Ovary (tissue), 7 donors: ENCODE measurements at regions not wholly inside any gene's neighbourhood (a gene's known extent, or its start where the extent isn't known, plus 50 kb on each side); places are given as distances from the start of the nearest gene placed in this dataset.

ENCODE experiments used
- DNase-seq, 5 donors: peaks; one replicate each; pipeline ENCODE4 v3.0.0-alpha.2; 2019 to 2020
- H3K27ac ChIP-seq, 2 donors: fragments of 200-600 bp; one replicate each; pipeline versions ENCODE4 v1.5.1 to v1.8.0; 2019 to 2022
- H3K27me3 ChIP-seq: fragments of 200-600 bp; one replicate; pipeline ENCODE4 v1.8.0; 2022
- H3K36me3 ChIP-seq: fragments of 200-600 bp; sonication (generic); one replicate; pipeline ENCODE4 v1.5.1; 2019
- H3K4me1 ChIP-seq: one replicate; pipeline ENCODE4 v1.8.1; 2013; ENCODE audit warnings: mild to moderate bottlenecking, moderate library complexity; ENCODE audit not compliant: insufficient read depth
- H3K4me3 ChIP-seq: fragments of 200-600 bp; sonication (generic); one replicate; pipeline ENCODE4 v1.5.1; 2017
- H3K9me3 ChIP-seq, 2 donors: fragments of 200-600 bp in 1 of 2; sonication (generic) in 1 of 2; one replicate each; pipeline versions ENCODE4 v1.5.1 to v1.8.1; 2013 to 2019; ENCODE audit warnings: mild to moderate bottlenecking in 1 of 2, moderate library complexity in 1 of 2
- EP300 ChIP-seq: sonication (generic); formaldehyde crosslinking; IDR thresholded peaks from one replicate; pipeline ENCODE4 v1.6.1; 2017; ENCODE audit warnings: antibody characterized with exemption
- POLR2A ChIP-seq: fragments of 450-650 bp; IDR thresholded peaks from one replicate; pipeline ENCODE4 v1.6.1; 2017; ENCODE audit warnings: antibody characterized with exemption, mild to moderate bottlenecking, moderate library complexity
- WGBS, 3 donors: extraction: QIAGEN DNeasy Blood & Tissue Kit in 1 of 3; methylation state at CpG; one replicate each; pipeline versions ENCODE4 v1.1.5 to v1.1.7; 2013 to 2017; 5-methylcytosine and 5-hydroxymethylcytosine counted together
- intact Hi-C, 4 donors: fragments of 100-400 bp; cut with DNase I; formaldehyde crosslinking; loops; one replicate each; pipeline versions ENCODE4 v1.11.0 to v1.15.1; 2022 to 2023
- TF ChIP-seq, protein P1 (sequence below), 3 donors: fragments of 450-650 bp in 2 of 3; fragments of 200-600 bp in 1 of 3; IDR thresholded peaks; one replicate each; pipeline versions ENCODE4 v1.5.1 to v1.8.0; 2016 to 2022; ENCODE audit warnings: antibody characterized with exemption in 3 of 3, mild to moderate bottlenecking in 1 of 3
- donor health status: DM: no; HTN: no; CAD: no; lungs with moderate emphysema.
- donor health status: DM: no; HTN: no; CAD: no.
- donor health status: Bipolar disorder and iron deficiency.
- donor health status: DM: no; HTN: no; CAD: no.
- donor health status: DM: yes; HTN: yes; CAD: no.

DNA sequence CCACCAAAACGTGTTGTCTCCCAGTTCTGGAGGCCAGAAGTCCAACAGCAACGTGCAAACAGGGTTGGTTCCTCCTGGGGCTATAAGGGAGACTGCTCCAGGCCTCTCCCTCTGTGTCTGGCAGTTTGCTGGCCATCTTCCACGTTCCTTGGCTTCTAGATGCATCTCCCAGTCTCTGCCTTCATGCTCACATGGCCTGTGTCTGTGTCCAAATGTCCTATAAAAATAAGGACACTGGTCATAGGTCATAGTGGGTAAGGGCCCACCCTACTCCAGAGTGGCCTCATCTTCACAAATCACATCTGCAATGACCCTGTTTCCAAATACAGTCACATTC lies 69.4 kb upstream of the TAF1B start:
- 19 to 41% (median 32%) methylated on average over 3 of the region's 3 CpGs for WGBS, 3 donors
- DNase-seq: no peak
- intact Hi-C loops: no loop called here

DNA sequence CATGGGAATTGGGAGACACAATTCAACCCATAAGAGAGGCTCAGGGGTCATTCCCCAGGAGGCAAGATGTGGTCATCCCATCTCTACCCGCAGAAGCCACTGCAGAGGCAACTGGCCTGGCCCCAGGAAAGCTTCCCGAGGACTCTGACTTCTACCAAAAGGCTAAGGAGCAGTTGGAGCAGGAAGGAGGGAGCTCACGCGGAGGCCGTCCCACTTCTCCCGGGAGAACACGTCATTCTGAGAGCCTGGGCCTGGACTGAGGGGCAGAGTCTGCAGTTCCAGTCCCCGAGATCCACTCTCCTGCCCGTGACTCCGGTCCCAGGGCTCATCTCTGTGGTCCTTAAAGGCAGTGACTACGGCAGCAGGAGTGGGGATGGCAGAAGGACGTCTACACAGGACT lies 69.0 kb upstream of the TAF1B start:
- Histone ChIP-seq H3K36me3 (no peaks in the 10 kb centered on the region), H3K9me3 (no peaks in the 10 kb centered on the region), H3K27me3 (no peaks in the 10 kb centered on the region), H3K4me1 (peaks cover 5% of the 10 kb centered on the region), H3K4me3 (no peak overlapping the region), H3K27ac (no peak overlapping the region)
- intact Hi-C loops: no loop called here
- TF ChIP-seq, protein P1, sequence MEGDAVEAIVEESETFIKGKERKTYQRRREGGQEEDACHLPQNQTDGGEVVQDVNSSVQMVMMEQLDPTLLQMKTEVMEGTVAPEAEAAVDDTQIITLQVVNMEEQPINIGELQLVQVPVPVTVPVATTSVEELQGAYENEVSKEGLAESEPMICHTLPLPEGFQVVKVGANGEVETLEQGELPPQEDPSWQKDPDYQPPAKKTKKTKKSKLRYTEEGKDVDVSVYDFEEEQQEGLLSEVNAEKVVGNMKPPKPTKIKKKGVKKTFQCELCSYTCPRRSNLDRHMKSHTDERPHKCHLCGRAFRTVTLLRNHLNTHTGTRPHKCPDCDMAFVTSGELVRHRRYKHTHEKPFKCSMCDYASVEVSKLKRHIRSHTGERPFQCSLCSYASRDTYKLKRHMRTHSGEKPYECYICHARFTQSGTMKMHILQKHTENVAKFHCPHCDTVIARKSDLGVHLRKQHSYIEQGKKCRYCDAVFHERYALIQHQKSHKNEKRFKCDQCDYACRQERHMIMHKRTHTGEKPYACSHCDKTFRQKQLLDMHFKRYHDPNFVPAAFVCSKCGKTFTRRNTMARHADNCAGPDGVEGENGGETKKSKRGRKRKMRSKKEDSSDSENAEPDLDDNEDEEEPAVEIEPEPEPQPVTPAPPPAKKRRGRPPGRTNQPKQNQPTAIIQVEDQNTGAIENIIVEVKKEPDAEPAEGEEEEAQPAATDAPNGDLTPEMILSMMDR (IDR thresholded peaks at IDR 0.05): no peak
- TF ChIP-seq POLR2A: no peak
- no peak for TF ChIP-seq EP300
- WGBS, 3 donors: 74 to 86% (median 76%) methylated on average over 12 of the region's 12 CpGs
- DNase-seq: no peak

More for the DNA sequence above, 69.4 kb upstream of the TAF1B start:
- TF ChIP-seq, protein P1 (IDR thresholded peaks at IDR 0.05): no peak
- TF ChIP-seq POLR2A (no peak), EP300 (no peak)
- no peaks in the 10 kb centered on the region for H3K27me3 ChIP-seq
- no peak overlapping the region for H3K4me3 ChIP-seq
- H3K27ac ChIP-seq: no peak overlapping the region
- H3K9me3 ChIP-seq: no peaks in the 10 kb centered on the region
- H3K36me3 ChIP-seq: no peaks in the 10 kb centered on the region
- peaks cover 5% of the 10 kb centered on the region for H3K4me1 ChIP-seq

DNA sequence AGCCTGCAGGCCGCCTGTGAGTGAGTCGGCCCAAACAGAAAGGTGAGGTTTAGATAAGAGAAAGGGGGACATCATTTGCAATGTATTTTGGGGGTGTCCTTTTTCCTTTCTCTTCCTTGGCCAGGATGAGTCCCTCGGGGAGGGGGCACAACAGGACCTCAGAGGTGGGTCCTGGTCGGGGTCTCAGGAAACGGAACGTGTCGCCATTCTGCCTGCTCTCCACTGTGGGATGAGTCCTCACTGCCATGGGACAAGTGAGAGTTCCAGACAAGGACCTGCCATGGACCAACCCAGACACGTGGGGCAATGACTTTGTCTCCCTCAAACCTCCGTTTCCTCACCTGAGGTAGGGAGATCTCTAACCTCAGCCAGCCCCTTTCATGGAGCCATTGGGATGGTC lies 67.9 kb upstream of the TAF1B start:
- DNase-seq: no peak
- intact Hi-C loops: no loop called here

DNA sequence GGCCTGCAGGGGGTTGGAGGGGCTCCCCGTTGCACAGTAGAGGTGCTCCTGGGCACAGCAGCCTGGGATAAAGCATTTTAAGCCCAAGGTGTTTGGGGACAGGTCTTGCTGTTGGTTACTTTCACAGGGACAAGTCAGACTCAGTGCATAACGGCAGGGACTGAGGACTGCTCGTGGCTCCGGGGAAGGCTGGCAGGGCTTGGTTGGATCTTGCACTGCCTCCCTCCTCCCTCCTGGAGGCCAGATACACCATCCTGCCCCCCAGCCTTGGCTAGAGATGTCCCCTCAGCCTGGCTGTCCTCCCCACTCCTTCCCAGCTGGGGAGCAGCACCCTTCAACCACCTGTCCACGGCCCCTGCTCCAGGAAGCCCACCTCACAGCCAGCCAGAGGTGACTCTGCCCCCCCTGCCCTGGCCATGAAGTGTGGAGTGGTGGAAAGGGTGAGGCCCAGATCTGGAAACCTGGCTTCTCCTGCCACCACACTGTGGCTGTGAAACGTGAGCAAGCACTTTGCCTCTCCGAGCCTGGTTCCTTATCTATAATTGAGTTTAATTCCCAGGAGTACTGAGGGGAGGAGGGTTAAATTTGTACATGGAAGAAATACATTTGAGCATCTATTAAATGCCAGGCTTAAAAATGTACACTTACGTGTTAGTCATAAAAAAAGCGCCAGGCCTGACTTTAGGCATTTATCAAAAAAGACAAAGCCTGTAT lies 67.1 kb upstream of the TAF1B start:
- TF ChIP-seq, protein P1 (IDR thresholded peaks at IDR 0.05): no peak
- TF ChIP-seq EP300 (no peak), POLR2A (no peak)
- no peaks in the 10 kb centered on the region for H3K4me1 ChIP-seq
- intact Hi-C loops: no loop called here
- no peak overlapping the region for H3K4me3 ChIP-seq
- WGBS, 3 donors: 87 to 88% (median 88%) methylated on average over 9 of the region's 9 CpGs
- H3K27me3 ChIP-seq: no peaks in the 10 kb centered on the region
- no peaks in the 10 kb centered on the region for H3K9me3 ChIP-seq
- H3K36me3 ChIP-seq: no peaks in the 10 kb centered on the region
- no peak overlapping the region for H3K27ac ChIP-seq
- no peak for DNase-seq

More for the DNA sequence above, 67.9 kb upstream of the TAF1B start:
- no peaks in the 10 kb centered on the region for H3K36me3 ChIP-seq
- no peaks in the 10 kb centered on the region for H3K9me3 ChIP-seq
- H3K4me1 ChIP-seq: peaks cover 3% of the 10 kb centered on the region
- TF ChIP-seq POLR2A: no peak
- no peak for TF ChIP-seq EP300
- TF ChIP-seq, protein P1 (IDR thresholded peaks at IDR 0.05): no peak
- H3K4me3 ChIP-seq: no peak overlapping the region
- H3K27ac ChIP-seq: no peak overlapping the region
- H3K27me3 ChIP-seq: no peaks in the 10 kb centered on the region
- WGBS, 3 donors: 94 to 95% (median 94%) methylated on average over 9 of the region's 9 CpGs
